GM18505 (cell line): ENCODE measurements at regions not wholly inside any gene's neighbourhood (a gene's known extent, or its start where the extent isn't known, plus 50 kb on each side); places are given as distances from the start of the nearest gene placed in this dataset.
A peak's percentile ranks its signal among the peaks of the same experiment; 100 is the strongest.
"Not testable (repeated sequence)": the region's sequence is repeated elsewhere in the genome, so short reads cannot be mapped to it uniquely, and the experiment has no call there.

Source experiments
- ATAC-seq: cut with Tn5 transposase; IDR thresholded peaks from one replicate; pipeline ENCODE4 v1.9.1; 2021; ENCODE audit not compliant: unreplicated experiment
- POLR2A ChIP-seq: IDR thresholded peaks from 4 replicates; pipeline ENCODE4 v1.6.1; 2011; ENCODE audit warnings: borderline replicate concordance; ENCODE audit not compliant: insufficient read depth, insufficient read length; ENCODE audit errors: extremely low read depth

DNA sequence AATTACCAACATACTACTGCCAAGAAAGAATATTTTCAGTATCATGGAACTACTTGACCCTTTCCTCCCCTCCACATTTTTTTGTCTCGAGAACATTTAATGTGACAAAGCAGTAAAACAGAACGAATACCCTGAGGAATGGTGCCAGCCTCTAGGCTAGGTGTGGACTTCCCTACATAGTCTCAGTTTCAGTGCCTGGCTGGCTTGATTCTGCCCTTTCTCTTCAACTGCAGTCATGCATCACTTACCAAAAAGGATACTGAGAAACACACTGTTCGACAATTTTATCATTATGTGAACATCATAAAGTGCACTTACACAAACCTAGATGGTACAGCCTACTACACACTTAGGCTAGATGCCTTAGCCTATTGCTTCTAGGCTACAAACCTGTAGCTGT lies 305.3 kb upstream of the HNRNPA3 start:
- TF ChIP-seq POLR2A = no peak
- no peak for ATAC-seq

DNA sequence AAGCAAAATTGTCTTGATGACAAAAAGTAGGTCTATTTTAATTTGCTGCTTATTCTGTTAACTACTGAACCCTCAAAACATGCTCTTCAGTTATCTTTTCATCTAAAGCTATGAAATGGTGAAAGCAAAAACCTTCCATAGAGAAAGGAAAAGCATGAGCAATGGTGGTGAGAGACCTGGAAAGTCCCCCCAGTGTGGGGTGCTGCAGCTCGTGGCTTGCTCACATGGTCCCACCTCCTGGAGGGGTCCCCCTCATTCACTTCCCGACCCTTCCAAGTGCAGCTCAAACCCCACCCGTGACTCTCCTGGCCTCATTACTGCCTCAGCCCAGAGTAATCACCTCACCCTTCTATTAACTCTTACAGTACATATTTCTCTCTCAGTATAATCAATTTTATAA lies 301.8 kb upstream of the HNRNPA3 start:
- no peak for TF ChIP-seq POLR2A
- ATAC-seq = no peak

DNA sequence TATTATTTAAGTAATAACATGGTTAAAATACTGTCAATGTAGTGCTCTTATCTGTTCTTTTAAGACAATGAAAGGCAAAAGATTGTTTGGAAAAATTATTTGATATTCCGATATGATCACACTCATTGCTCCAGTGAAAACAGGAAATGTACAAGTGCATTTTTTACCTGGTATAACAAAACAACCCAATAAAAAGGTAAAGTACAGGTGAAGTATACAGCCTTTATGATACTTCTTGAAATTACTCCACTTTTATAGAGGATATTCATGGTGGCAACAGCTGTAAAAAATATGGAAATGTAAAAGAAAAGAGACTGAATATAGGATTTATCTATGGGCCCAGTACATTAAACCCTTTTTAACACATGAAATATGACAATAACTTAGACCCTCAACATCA lies 298.6 kb upstream of the HNRNPA3 start:
- no peak for TF ChIP-seq POLR2A
- ATAC-seq = no peak

DNA sequence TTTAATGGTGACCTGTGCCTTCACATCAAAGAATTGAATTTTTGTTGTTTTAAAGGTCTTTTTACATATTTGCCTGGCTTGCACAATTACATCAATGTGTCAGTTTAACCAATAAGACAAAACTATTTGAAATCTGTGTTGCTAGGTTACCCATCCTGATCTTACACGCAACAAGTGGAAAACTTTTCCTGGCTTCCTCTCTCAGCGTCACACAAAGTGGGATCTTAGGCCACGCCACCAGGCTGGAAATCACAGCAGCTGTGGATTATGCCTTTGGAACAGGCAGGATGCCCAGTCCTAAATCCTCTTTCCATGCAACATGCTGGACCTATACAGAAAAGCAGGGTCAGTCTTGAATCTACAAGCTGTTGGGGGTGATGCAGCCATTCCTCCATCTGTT lies 298.2 kb upstream of the HNRNPA3 start:
- ATAC-seq = no peak
- no peak for TF ChIP-seq POLR2A

DNA sequence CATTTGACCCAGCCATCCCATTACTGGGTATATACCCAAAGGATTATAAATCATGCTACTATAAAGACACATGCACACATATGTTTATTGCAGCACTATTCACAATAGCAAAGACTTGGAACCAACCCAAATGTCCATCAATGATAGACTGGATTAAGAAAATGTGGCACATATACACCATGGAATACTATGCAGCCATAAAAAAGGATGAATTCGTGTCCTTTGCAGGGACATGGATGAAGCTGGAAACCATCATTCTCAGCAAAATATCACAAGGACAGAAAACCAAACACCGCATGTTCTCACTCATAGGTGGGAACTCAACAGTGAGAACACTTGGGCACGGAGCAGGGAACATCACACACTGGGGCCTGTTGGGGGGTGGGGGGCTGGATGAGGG lies 290.0 kb upstream of the HNRNPA3 start:
- ATAC-seq = not testable (repeated sequence)

DNA sequence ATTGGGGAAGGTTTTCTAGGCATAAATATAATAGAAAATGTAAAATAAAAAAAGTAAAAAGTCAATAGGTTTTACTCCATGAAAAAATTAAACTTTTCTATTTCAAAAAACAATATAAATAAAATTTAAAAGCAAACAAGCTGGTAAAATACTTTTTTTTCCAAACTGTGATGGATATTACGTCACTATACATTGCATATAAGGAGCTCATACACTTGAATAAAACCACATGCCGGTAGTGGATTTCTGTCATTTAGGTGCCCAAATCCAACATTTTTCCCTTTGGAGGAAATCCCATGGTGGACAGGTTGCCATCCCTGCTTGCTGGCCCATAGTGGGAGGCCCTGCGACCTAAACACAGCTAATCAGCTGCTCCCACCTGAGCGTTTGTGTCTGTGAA lies 289.4 kb upstream of the HNRNPA3 start:
- TF ChIP-seq POLR2A = no peak
- no peak for ATAC-seq

DNA sequence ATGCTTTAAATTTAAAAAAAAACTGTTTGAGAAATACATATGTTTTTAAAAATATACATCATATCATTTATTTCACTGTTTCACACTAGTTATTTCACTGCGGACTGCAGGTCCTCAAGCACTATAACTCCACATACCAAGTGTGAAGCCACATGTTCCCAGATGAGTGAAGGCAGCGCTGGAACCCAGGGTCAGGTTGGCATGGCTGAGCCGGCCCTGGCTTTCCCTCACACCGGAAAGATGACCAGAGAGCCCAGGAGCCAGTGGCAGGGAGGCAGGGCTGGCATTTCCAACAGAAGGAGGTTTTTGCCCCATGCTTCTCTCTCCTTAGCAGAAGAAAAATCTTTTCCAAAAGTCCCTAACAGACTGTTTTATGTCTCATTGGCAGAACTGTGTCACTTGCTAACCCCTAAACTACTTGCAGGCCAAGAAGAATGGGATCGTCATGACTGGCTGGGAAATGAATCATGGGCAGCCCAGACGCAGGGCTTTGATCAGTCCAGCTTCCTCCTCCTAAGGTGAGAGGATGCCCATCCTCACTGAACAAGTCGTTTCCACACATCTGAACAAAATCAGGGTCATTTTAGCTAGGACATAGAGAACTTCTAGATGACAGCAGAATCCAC lies 287.6 kb upstream of the HNRNPA3 start:
- no peak for ATAC-seq
- TF ChIP-seq POLR2A = no peak

DNA sequence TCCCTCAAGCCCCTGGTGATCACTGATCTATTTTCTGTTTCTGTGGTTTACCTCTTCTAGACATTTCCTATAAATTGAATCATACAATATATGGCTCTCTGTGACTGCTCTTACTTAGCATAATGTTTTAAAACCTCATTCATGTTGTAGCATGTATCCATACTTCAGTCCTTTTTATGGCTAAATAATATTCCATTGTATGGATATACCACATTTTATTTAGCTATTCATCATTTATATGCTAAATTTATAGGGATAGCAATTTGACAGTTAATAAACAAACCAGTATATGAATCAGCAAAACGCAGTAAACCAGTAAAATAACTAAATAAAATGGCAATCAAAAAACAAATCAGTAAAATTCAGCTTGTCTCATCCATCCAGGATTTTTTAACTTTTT lies 286.1 kb upstream of the HNRNPA3 start:
- no peak for TF ChIP-seq POLR2A
- ATAC-seq = no peak

DNA sequence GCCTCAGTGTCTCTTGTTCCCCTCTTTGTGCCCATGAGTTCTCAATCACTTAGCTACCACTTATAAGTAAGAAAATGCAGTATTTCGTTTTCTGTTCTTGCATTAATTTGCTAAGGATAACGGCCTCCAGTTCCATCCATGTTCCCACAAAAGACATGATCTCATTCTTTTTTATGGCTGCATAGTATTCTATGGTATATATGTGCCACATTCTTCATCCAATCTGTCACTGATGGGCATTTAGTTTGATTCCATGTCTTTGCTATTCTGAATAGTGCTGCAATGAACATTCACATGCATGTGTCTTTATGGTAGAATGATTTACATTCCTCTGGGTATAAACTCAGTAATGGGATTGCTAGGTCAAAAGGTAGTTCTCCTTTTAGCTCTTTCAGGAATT lies 283.2 kb upstream of the HNRNPA3 start:
- not testable (repeated sequence) for ATAC-seq

DNA sequence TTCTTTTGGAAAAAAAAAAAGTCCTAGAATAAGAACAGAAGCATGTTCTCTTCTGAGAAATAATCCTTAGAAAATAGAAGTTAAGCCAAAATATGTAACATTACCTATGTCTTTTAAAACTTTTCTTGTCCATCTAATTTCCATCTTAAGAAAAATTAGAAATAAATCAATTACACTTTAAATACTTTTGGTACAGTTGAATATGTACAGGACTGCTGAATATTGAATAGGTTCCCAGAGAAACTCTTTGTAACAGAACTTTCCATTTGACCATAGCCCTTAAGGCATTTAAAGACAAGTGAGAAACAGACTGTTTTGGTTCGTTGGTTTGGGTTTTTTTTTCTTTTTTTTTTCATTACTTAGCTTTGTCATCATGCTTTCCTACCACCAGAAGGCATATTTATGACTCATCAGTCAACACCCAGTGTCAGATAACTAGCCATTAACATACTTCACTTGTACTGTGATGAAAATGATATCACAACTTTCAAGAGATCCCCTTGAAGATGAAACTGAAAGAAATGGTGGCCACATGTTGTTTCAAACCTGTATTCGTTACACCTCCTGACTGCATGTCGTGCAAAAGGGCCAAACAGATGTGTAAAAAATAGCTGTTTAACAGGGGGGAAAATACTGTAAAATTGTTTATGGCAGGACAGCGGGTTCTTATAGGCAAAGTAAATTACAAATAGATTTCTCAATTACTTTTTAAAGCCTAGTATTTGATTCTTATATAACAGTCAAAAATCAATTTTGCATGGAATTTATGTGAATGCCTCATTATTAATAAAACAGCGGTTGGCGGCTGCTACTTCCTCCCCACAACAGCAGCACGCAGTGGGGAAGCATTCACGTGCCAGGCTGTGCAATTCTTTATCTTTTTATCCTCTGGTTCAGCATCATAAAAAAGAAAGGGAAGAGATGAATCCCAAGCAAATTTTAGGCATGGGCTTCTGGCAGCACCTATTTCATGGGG lies 280.7 kb upstream of the HNRNPA3 start:
- TF ChIP-seq POLR2A = no peak
- ATAC-seq = peak; percentile 97

DNA sequence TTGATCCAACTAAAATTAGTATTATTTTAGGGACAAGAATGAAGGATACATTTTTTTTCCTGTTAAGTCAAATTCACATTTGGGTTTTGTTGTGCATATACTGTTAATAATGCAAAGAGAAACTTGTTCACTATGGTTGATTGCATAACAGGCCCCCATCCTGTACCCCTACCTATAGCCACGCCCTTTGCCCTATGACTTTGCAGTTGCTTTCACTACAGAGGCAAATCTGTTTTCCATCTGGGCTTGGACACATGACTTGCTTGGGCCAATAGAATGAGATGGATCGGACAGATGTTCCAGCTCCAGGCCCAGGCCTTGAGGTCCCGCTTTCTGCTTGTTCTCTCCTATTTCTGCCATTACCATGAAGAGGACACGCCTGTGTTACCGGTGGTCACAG lies 278.5 kb upstream of the HNRNPA3 start:
- ATAC-seq = no peak
- no peak for TF ChIP-seq POLR2A

DNA sequence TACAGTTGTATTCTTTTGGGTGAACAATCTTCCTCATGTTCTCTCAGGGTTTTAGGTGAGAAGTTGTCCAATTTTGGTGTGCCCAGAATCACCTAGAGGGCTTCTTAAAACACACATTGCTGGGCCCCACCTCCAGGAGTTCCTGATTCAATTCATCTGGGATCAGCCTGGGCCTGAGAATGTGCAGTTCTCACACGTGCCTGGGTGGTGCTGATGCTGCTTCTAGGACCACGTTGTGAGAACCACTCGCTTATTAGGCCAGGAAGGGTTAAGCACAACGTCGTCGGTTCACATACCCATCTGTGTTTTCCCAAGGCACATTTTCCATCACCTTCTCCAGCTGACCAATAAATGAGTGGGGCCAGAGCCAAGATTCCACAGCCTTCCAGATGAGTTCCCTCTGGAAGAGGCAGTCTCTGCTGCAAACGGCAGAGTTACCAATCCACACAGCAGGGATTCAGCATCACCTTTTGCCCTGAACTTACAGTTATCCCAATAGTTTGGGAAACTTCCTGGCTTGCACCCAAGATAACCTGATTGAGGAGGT lies 277.7 kb upstream of the HNRNPA3 start:
- TF ChIP-seq POLR2A = no peak
- ATAC-seq = no peak

DNA sequence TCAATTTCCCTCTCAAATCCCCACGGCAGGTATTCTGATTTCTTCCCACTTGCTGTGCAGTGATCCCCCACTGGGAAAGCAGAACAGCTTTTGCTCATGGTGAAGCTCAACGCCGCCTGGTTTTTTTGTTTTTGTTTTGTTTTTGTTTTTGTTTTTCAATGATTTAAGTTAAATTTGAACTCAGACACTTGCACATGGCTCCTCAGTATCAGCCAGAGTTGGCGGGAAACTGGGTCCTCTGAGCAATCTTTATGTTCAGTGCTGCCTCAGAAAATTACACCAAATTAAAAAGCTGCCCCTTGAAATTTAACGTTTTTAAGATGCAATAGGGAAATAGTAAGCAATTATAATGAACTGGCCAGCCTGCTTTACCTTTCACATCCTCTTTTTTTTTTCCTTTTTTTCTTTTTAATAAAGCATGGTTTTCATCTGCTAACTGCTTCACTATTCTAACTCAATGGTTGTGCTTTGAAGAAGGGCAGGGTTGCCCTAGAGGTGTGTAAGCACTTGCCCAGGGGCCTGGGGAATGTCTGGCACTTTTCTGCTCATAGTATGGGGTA lies 277.0 kb upstream of the HNRNPA3 start:
- ATAC-seq = no peak
- TF ChIP-seq POLR2A = no peak

DNA sequence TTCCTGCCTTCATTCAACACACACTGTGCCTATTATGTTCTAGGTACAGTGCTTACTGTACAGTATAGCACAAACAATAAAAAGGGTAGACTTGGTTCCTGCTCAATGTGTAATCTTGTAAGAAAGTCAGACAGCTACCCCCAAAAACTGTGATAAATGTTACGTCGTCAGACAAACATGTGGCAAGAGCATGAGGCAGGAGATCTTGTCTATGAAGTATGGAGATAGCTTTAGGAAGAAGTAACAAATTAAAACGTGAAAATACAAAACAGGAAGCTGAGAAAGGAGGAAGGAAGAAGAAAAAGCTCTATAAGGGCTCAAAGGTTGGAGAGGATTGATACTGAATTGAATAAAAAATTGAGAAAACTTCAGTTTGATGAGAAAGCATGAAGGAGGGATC lies 276.2 kb upstream of the HNRNPA3 start:
- TF ChIP-seq POLR2A = no peak
- ATAC-seq = no peak
